H1 (cell line): ENCODE measurements at regions not wholly inside any gene's neighbourhood (a gene's known extent, or its start where the extent isn't known, plus 50 kb on each side); places are given as distances from the start of the nearest gene placed in this dataset.

Experiments
- CBX8 ChIP-seq: fragments of 300-800, 300-1000 bp; sonication (generic); IDR thresholded peaks from 2 replicates; pipeline ENCODE4 v1.7.1; 2016; ENCODE audit warnings: low read depth, low read length, borderline replicate concordance
- CHD7 ChIP-seq: fragments of 300-600 bp; sonication (generic); IDR thresholded peaks from 2 replicates; pipeline ENCODE4 v1.7.1; 2012; ENCODE audit warnings: low read length, moderate library complexity, mild to moderate bottlenecking, inconsistent platforms; ENCODE audit not compliant: insufficient replicate concordance
- CTCF ChIP-seq, 3 experiments: IDR thresholded peaks; 1 replicate in 2 of 3; 2 replicates in 1 of 3; pipeline versions ENCODE4 v1.5.1 to v1.6.1; 2011; ENCODE audit warnings: low read length in 3 of 3, mild to moderate bottlenecking in 3 of 3, inconsistent platforms in 2 of 3, low read depth in 1 of 3, moderate library complexity in 1 of 3; ENCODE audit not compliant: insufficient read depth in 1 of 3; ENCODE audit errors: control extremely low read depth in 1 of 3
- FOSL1 ChIP-seq: IDR thresholded peaks from 2 replicates; pipeline ENCODE4 v1.6.1; 2011; ENCODE audit warnings: mild to moderate bottlenecking, low read depth, low read length, moderate library complexity; ENCODE audit not compliant: insufficient read depth
- GABPA ChIP-seq: IDR thresholded peaks from 2 replicates; pipeline ENCODE4 v1.6.1; 2011; ENCODE audit warnings: mild to moderate bottlenecking, low read length, moderate library complexity, borderline replicate concordance; ENCODE audit not compliant: insufficient read depth
- GTF2F1 ChIP-seq: IDR thresholded peaks from 2 replicates; pipeline ENCODE4 v1.6.1; 2012; ENCODE audit warnings: low read depth, low read length, improper control_type of control experiment, borderline replicate concordance
- POLR2A ChIP-seq, 2 experiments: IDR thresholded peaks; 1 replicate in 1 of 2; 2 replicates in 1 of 2; pipeline ENCODE4 v1.6.1; 2011; ENCODE audit warnings: low read depth in 2 of 2, low read length in 2 of 2, mild to moderate bottlenecking in 2 of 2; ENCODE audit errors: control extremely low read depth in 1 of 2
- POLR2AphosphoS5 ChIP-seq: IDR thresholded peaks from 2 replicates; pipeline ENCODE4 v1.6.1; 2011; ENCODE audit warnings: low read depth, low read length
- RXRA ChIP-seq: IDR thresholded peaks from 2 replicates; pipeline ENCODE4 v1.6.1; 2011; ENCODE audit warnings: low read depth, mild to moderate bottlenecking, low read length, moderate library complexity; ENCODE audit not compliant: insufficient read depth
- YY1 ChIP-seq: IDR thresholded peaks from 2 replicates; pipeline ENCODE4 v1.6.1; 2011; ENCODE audit warnings: low read depth, mild to moderate bottlenecking, low read length

- TF ChIP-seq CHD7 (no peak), FOSL1 (no peak), POLR2AphosphoS5 (no peak), YY1 (no peak), CBX8 (no peak), CTCF (IDR thresholded peaks at IDR 0.05; ENCODE audit: control extremely low read depth in 1 of 3, insufficient read depth in 1 of 3, low read depth in 1 of 3, low read length in 3 of 3) (no peak), GTF2F1 (no peak), RXRA (no peak), GABPA (no peak), POLR2A (IDR thresholded peaks at IDR 0.05; ENCODE audit: control extremely low read depth in 1 of 2, low read depth in 2 of 2, low read length in 2 of 2) (no peak)
These were observed 948.8 kb upstream of the TSPY4 start (continued) for GRCh38 chrY:8388512-8388911.
